IMR-90 (cell line): ENCODE measurements at regions not wholly inside any gene's neighbourhood (a gene's known extent, or its start where the extent isn't known, plus 50 kb on each side); places are given as distances from the start of the nearest gene placed in this dataset.

Experiments
- ATAC-seq: fragments of 200-7000 bp; cut with Tn5 transposase; 2 replicates; pipeline ENCODE4 v1.9.1; 2020; ENCODE audit warnings: low read depth, mild to moderate bottlenecking, moderate library complexity
- BruUV-seq: library from RNA; stranded (reverse); fragments of 400-500 nt; replicated peaks from 2 replicates; lab custom pipeline; 2021; lab: Mats Ljungman, UMichigan
- CTCF ChIA-PET: fragments of 300-600 bp; formaldehyde crosslinking; extraction: SDS; loops from one replicate; lab custom pipeline; 2021; ENCODE audit warnings: antibody characterized with exemption; lab: Yijun Ruan, JAX
- POLR2A ChIA-PET: fragments of 300-600 bp; sonication (Branson Sonifier 250); formaldehyde crosslinking; loops from one replicate; lab custom pipeline; 2022; ENCODE audit warnings: antibody characterized with exemption; ENCODE audit not compliant: unreplicated experiment; lab: Charles Lee
- DNase-seq: peaks from one replicate; pipeline ENCODE4 v3.0.0; 2013
- H2AFZ ChIP-seq: replicated peaks from 2 replicates; pipeline ENCODE3; 2013; ENCODE audit warnings: low read length, mild to moderate bottlenecking; ENCODE audit not compliant: poor library complexity
- H2AK5ac ChIP-seq: 2 replicates; pipeline ENCODE4 v1.6.1; 2013; ENCODE audit warnings: low read depth, low read length, inconsistent platforms
- H2AK9ac ChIP-seq: replicated peaks from 2 replicates; pipeline ENCODE3; 2013; ENCODE audit warnings: mild to moderate bottlenecking, low read depth, low read length, moderate library complexity; ENCODE audit not compliant: poor library complexity
- H2BK120ac ChIP-seq: 2 replicates; pipeline ENCODE4 v1.6.1; 2013; ENCODE audit warnings: low read depth, low read length, inconsistent platforms
- H2BK15ac ChIP-seq: 3 replicates; pipeline ENCODE4 v1.6.1; 2013; ENCODE audit warnings: low read depth, low read length, inconsistent platforms
- H2BK20ac ChIP-seq: 2 replicates; pipeline ENCODE4 v1.6.1; 2013; ENCODE audit warnings: low read depth, mild to moderate bottlenecking, inconsistent platforms, low read length, moderate library complexity
- H2BK5ac ChIP-seq: 2 replicates; pipeline ENCODE4 v1.6.1; 2013; ENCODE audit warnings: mild to moderate bottlenecking, low read depth, low read length, inconsistent platforms; ENCODE audit not compliant: poor library complexity, severe bottlenecking
- H3K14ac ChIP-seq: replicated peaks from 2 replicates; pipeline ENCODE4 v1.6.1; 2013; ENCODE audit warnings: low read depth, low read length, inconsistent platforms
- H3K18ac ChIP-seq: 2 replicates; pipeline ENCODE4 v1.6.1; 2013; ENCODE audit warnings: low read depth, low read length, control low read depth
- H3K23ac ChIP-seq: 2 replicates; pipeline ENCODE4 v1.6.1; 2013; ENCODE audit warnings: low read depth, low read length, inconsistent platforms
- H3K27ac ChIP-seq: 2 replicates; pipeline ENCODE4 v1.5.1; 2013; ENCODE audit warnings: mild to moderate bottlenecking, control low read depth, low read length; ENCODE audit not compliant: insufficient read depth
- H3K27me3 ChIP-seq: 2 replicates; pipeline ENCODE4 v1.6.1; 2013; ENCODE audit warnings: low read length; ENCODE audit not compliant: control insufficient read depth, insufficient read depth
- H3K36me3 ChIP-seq: 2 replicates; pipeline ENCODE4 v1.6.1; 2013; ENCODE audit warnings: low read length, mixed read lengths; ENCODE audit not compliant: control insufficient read depth, insufficient read depth
- H3K4ac ChIP-seq: 2 replicates; pipeline ENCODE4 v1.6.1; 2013; ENCODE audit warnings: low read depth, low read length, inconsistent platforms
- H3K4me1 ChIP-seq: 2 replicates; pipeline ENCODE4 v1.6.1; 2013; ENCODE audit warnings: low read length, mixed read lengths; ENCODE audit not compliant: control insufficient read depth, insufficient read depth
- H3K4me2 ChIP-seq: 2 replicates; pipeline ENCODE4 v1.6.1; 2013; ENCODE audit warnings: low read depth, mild to moderate bottlenecking, control low read depth, low read length, moderate library complexity
- H3K4me3 ChIP-seq: 2 replicates; pipeline ENCODE4 v1.5.1; 2013; ENCODE audit warnings: low read depth, mild to moderate bottlenecking, control low read depth, low read length, moderate library complexity; ENCODE audit not compliant: insufficient read depth
- H3K56ac ChIP-seq: 2 replicates; pipeline ENCODE4 v1.6.1; 2013; ENCODE audit warnings: low read length, inconsistent platforms; ENCODE audit not compliant: insufficient read depth; ENCODE audit errors: extremely low read depth
- H3K79me1 ChIP-seq, 2 experiments: 2 replicates each; pipeline ENCODE4 v1.6.1; 2013; ENCODE audit warnings: low read length in 2 of 2, inconsistent platforms in 1 of 2, low read depth in 1 of 2
- H3K9ac ChIP-seq: 2 replicates; pipeline ENCODE4 v1.6.1; 2013; ENCODE audit warnings: low read depth, low read length, control low read depth
- H3K9me1 ChIP-seq: 2 replicates; pipeline ENCODE4 v1.6.1; 2013; ENCODE audit warnings: low read length, inconsistent platforms; ENCODE audit not compliant: insufficient read depth
- H3K9me3 ChIP-seq: 2 replicates; pipeline ENCODE4 v1.6.1; 2013; ENCODE audit warnings: low read length; ENCODE audit not compliant: control insufficient read depth, insufficient read depth
- H4K20me1 ChIP-seq: 2 replicates; pipeline ENCODE4 v1.6.1; 2013; ENCODE audit warnings: low read length, inconsistent platforms; ENCODE audit not compliant: insufficient read depth
- H4K5ac ChIP-seq: 2 replicates; pipeline ENCODE4 v1.6.1; 2013; ENCODE audit warnings: mild to moderate bottlenecking, low read depth, low read length, control low read depth
- H4K8ac ChIP-seq, 2 experiments: 2 replicates each; pipeline ENCODE4 v1.6.1; 2013; ENCODE audit warnings: low read depth in 2 of 2, low read length in 2 of 2, control low read depth in 1 of 2, inconsistent platforms in 1 of 2
- H4K91ac ChIP-seq: 2 replicates; pipeline ENCODE4 v1.6.1; 2013; ENCODE audit warnings: low read depth, low read length, inconsistent platforms; ENCODE audit not compliant: insufficient read depth
- CEBPB ChIP-seq: IDR thresholded peaks from 2 replicates; pipeline ENCODE4 v1.6.1; 2012; ENCODE audit warnings: low read depth, low read length, improper control_type of control experiment
- MAZ ChIP-seq: IDR thresholded peaks from 2 replicates; pipeline ENCODE4 v1.6.1; 2012; ENCODE audit warnings: low read depth, mild to moderate bottlenecking, low read length, improper control_type of control experiment, moderate library complexity, borderline replicate concordance
- NFE2L2 ChIP-seq: fragments of 150-350 bp; IDR thresholded peaks from 2 replicates; pipeline ENCODE4 v1.6.1; 2016; ENCODE audit warnings: low read depth, mild to moderate bottlenecking, low read length
- WGBS, 2 experiments: methylation state at CpG; one replicate each; pipeline versions ENCODE4 v1.1.5 to v1.1.7; 2013; ENCODE audit warnings: missing lambda C conversion rate in 2 of 2; ENCODE audit not compliant: insufficient read length in 1 of 2; ENCODE audit errors: extremely low coverage in 2 of 2; 5-methylcytosine and 5-hydroxymethylcytosine counted together
- dilution Hi-C: fragments of 300-500 bp; cut with HindIII; formaldehyde crosslinking; loops from one replicate; pipeline ENCODE4 v1.14.3; 2018; ENCODE audit warnings: low sequenced_read_pairs; ENCODE audit not compliant: unreplicated experiment
- in situ Hi-C: fragments of 300-500 bp; cut with MboI; formaldehyde crosslinking; loops from 3 replicates; pipeline ENCODE4 v1.14.3; 2019; ENCODE audit warnings: low sequenced_read_pairs, inconsistent platforms, mixed read lengths
- intact Hi-C: fragments of 100-400 bp; cut with micrococcal nuclease; formaldehyde crosslinking; loops from 2 replicates; pipeline ENCODE4 v1.10.0; 2022

DNA sequence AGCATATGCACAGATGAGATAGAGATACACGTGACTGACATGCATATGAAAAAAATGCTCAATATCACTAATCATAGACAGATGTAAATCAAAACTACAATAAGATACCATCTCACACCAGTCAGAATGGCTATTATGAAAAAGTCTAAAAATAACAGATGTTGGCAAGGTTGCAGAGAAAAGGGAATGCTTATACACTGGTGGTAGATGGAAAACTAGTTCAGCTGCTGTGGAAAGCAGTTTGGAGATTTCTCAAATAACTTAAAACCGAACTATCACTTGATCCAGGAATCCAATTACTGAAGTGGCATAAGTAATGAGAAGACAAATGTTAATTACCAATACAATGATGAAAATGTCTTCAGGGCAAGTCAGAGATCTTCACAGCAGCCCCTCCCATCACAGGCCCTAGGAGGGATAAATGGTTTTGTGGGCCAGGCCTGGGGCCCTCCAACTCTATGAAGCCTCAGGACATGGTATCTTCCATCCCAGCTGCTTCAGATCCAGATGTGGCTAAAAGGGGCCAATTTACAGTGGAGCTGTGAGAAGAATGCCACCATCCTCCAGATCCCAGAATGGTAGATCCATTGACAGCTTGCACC, 71.4 kb upstream of the PLSCR4 start:
- Histone ChIP-seq H3K27ac (no peak overlapping the region), H3K14ac (no peak overlapping the region), H2AK5ac (no peak overlapping the region), H2AFZ (no peak overlapping the region), H3K4me3 (no peak overlapping the region), H3K36me3 (no peaks in the 10 kb centered on the region), H2BK120ac (no peak overlapping the region), H2BK5ac (no peak overlapping the region), H3K23ac (no peak overlapping the region), H4K5ac (no peak overlapping the region), H3K9ac (no peak overlapping the region), H2BK15ac (no peak overlapping the region), H3K4me1 (no peaks in the 10 kb centered on the region), H2AK9ac (no peak overlapping the region), H3K4ac (no peak overlapping the region), H4K20me1 (no peaks in the 10 kb centered on the region), H3K9me1 (peaks cover 3% of the 10 kb centered on the region; the same call in 1 of the 2 replicates), H4K91ac (no peak overlapping the region), H2BK20ac (no peak overlapping the region), H3K79me1 (no peaks in the 10 kb centered on the region), H3K27me3 (no peaks in the 10 kb centered on the region), H3K56ac (no peak overlapping the region), H3K18ac (no peak overlapping the region), H3K9me3 (no peaks in the 10 kb centered on the region), H4K8ac (no peak overlapping the region), H3K4me2 (no peak overlapping the region)
- POLR2A ChIA-PET = no interaction called here
- dilution Hi-C loops = no loop called here
- CTCF ChIA-PET = no interaction called here
- intact Hi-C loops = no loop called here
- DNase-seq = no peak
- no CpG with 5 or more reads among the region's 2 CpGs for WGBS, 2 experiments
- TF ChIP-seq MAZ (no peak), NFE2L2 (no peak), CEBPB (no peak)
- no peak for ATAC-seq
- BruUV-seq = no TSS peak
- in situ Hi-C loops = loop anchor here (5.0 kb wide), 1 partner anchor 105 kb away; no protein-coding TSS in a partner anchor
